ENCODE measurements at regions not wholly inside any gene's neighbourhood (a gene's known extent, or its start where the extent isn't known, plus 50 kb on each side); places are given as distances from the start of the nearest gene placed in this dataset.

DNA sequence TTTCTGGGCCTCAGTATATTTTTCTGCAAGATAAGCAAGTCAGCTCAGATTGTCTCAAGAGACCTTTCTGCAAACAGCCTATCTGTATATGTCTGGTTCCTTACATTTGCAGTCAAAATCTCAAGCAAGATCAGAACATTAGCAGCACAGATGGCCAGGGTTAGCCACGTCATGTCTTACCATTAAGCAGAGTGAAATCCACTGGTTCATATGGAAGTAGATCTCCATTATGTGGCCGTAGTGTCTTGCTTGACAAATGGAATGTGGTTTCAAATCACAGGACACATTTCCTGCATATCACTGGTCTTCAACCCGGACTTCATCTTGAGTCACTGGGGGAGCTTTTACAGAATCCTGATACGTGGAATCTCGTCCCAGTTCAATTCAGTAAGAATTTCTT lies 500.2 kb downstream of the FBXO15 start:
- no peak overlapping the region for H3K27ac ChIP-seq

DNA sequence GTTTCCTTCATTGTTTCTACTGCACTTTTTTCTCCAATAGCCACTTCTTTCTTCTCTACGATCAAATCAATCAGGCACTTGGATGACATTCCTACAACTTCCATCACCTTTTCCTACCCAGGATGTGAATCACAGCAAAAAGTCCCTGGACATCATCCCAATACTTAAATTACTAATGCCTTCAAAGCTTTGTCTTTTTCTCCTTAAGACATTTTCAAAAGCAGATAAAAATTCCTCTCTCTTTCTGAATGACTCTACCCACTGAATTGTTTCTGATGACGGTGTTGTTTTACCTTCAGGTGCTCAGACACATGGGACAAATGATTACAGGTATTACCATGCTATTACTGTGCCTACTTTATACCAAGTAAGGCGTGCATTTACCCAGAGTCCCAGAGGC lies 500.9 kb downstream of the FBXO15 start:
- H3K27ac ChIP-seq: no peak overlapping the region
- TF ChIP-seq, protein P1, sequence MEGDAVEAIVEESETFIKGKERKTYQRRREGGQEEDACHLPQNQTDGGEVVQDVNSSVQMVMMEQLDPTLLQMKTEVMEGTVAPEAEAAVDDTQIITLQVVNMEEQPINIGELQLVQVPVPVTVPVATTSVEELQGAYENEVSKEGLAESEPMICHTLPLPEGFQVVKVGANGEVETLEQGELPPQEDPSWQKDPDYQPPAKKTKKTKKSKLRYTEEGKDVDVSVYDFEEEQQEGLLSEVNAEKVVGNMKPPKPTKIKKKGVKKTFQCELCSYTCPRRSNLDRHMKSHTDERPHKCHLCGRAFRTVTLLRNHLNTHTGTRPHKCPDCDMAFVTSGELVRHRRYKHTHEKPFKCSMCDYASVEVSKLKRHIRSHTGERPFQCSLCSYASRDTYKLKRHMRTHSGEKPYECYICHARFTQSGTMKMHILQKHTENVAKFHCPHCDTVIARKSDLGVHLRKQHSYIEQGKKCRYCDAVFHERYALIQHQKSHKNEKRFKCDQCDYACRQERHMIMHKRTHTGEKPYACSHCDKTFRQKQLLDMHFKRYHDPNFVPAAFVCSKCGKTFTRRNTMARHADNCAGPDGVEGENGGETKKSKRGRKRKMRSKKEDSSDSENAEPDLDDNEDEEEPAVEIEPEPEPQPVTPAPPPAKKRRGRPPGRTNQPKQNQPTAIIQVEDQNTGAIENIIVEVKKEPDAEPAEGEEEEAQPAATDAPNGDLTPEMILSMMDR (conservative IDR thresholded peaks at IDR 0.05): no peak

More for the DNA sequence above, 500.2 kb downstream of the FBXO15 start:
- TF ChIP-seq, protein P1 (conservative IDR thresholded peaks at IDR 0.05): no peak

DNA sequence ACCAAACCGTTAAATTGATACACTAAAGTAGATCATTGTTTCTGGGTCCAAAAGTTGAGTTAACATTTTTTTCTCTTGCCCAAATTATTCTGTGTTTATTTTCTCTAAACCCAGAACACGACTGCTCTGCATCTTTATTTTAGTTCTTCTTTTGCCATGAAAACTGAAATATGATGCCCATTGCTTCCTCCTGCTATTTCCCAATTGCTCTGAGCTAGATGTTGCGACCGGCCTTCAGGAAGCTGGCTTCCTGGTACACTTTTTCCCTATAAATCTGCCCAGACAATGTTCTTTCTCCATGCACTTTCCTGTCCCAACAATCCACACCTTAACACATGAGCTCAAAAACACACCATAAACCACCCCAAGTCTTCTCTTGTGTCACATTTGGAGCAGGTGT lies 501.4 kb downstream of the FBXO15 start:
- no peak overlapping the region for H3K27ac ChIP-seq
- TF ChIP-seq, protein P1 (conservative IDR thresholded peaks at IDR 0.05): no peak

DNA sequence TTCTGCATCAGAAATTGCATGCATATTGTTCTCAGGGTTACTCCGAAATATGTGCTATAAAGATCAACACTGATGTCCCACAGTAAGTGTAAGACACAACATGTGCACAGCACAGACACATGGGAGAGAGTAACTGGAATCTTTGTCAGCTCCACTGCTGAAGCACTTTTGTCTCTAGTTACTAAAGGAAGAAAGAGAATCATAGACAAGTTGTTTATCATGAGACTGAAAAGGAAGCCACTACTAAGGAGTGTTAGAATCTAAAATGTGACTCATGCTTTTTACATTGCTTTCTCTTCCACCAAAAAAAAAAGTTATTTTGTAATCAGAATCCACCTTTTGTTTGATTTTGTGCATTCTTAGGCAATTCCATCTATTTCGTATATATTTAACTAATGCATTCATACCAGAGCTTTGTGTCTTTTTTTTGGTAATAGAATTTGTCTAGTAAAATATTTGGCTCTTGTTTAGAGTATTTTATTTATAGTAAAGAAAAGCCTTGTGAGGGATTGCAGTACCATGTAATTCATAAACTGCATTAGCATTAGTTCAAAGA lies 502.4 kb downstream of the FBXO15 start:
- TF ChIP-seq, protein P1 (conservative IDR thresholded peaks at IDR 0.05): no peak
- H3K27ac ChIP-seq: no peak overlapping the region

DNA sequence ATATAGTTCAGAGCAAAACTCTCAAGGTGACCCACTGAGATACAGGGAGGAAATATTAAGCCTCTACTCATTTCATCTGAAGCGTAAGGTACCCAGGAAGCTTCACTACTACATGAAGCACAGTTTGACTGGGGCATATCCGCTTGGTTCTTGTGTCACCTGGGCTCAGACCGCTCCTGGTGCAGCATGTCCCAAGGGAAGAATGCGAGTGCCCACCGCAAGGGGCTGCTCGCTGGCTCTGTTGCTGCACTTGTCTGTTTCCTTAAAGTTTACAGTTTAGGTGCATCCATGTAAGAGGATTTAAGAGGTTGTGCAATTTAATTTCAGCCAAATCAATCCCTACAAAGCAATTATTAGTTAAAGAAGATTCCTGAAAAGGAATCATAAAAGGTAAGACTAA lies 507.8 kb downstream of the FBXO15 start:
- TF ChIP-seq, protein P1 (conservative IDR thresholded peaks at IDR 0.05): no peak
- no peak overlapping the region for H3K27ac ChIP-seq

DNA sequence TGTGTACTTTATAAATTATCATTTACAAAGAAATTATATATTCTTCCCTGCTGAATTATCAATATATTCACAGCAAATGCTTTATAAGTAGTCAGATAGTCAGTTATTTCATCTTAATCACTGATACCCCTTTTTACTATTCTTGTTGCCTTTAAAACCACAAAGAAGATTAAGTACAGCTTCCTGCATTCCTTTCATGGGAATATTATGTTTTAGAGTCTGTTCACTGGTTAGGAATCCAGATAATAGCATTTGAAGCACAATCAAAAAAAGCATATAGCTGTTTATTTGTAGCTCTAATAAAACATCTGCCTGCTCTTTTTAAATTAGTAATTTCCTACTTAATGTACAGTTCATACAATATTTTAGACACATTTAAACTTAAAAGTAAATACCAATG lies 508.9 kb downstream of the FBXO15 start:
- TF ChIP-seq, protein P1 (conservative IDR thresholded peaks at IDR 0.05): no peak

DNA sequence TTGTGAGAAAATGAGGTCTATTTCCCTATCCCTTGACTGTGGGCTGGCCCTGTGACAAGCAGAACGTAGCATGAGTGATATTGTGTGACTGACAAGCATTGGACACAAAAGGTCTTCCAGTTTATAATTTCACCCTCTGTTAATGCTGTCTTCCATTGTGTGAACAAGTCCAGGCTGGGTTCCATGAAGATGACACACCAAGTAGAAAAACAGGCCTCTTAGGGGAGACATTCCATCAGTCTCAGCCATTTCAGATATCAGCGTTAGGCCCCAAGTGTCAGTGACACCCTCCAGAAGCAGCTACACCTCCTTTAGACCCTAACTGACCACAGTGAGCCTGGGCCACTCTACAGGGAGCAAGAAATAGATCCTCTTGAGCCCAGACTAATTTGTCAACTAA lies 511.3 kb downstream of the FBXO15 start:
- no peak overlapping the region for H3K27ac ChIP-seq
- TF ChIP-seq, protein P1 (conservative IDR thresholded peaks at IDR 0.05): no peak

More for the DNA sequence above, 508.9 kb downstream of the FBXO15 start:
- H3K27ac ChIP-seq: no peak overlapping the region
